BE2C (cell line): ENCODE measurements at regions not wholly inside any gene's neighbourhood (a gene's known extent, or its start where the extent isn't known, plus 50 kb on each side); places are given as distances from the start of the nearest gene placed in this dataset.
A peak's percentile ranks its signal among the peaks of the same experiment; 100 is the strongest.

Source experiments
- DNase-seq: peaks from one replicate; pipeline ENCODE4 v3.0.0-alpha.2; 2020
- H3K27me3 ChIP-seq: fragments of 250-450 bp; sonication (Bioruptor Pico); 2 replicates; pipeline ENCODE4 v1.5.1; 2020; ENCODE audit warnings: mild to moderate bottlenecking
- H3K36me3 ChIP-seq: fragments of 250-450 bp; sonication (Bioruptor Pico); 2 replicates; pipeline ENCODE4 v1.5.1; 2020; ENCODE audit warnings: mild to moderate bottlenecking
- H3K4me1 ChIP-seq: fragments of 250-450 bp; sonication (Bioruptor Pico); 2 replicates; pipeline ENCODE4 v1.5.1; 2020
- H3K4me3 ChIP-seq: 2 replicates; pipeline ENCODE4 v1.5.1; 2011; ENCODE audit warnings: low read depth, low read length
- H3K9me3 ChIP-seq: fragments of 250-450 bp; sonication (Bioruptor Pico); 2 replicates; pipeline ENCODE4 v1.5.1; 2020
- TF ChIP-seq, protein P1 (sequence below): IDR thresholded peaks from 2 replicates; pipeline ENCODE4 v1.5.1; 2012; ENCODE audit warnings: mild to moderate bottlenecking, low read depth, low read length

GRCh38 chr1:222074317-222074716, 332.4 kb upstream of the DUSP10 start:
- Histone ChIP-seq H3K36me3 (no peaks in the 10 kb centered on the region), H3K4me3 (no peak overlapping the region)

DNA sequence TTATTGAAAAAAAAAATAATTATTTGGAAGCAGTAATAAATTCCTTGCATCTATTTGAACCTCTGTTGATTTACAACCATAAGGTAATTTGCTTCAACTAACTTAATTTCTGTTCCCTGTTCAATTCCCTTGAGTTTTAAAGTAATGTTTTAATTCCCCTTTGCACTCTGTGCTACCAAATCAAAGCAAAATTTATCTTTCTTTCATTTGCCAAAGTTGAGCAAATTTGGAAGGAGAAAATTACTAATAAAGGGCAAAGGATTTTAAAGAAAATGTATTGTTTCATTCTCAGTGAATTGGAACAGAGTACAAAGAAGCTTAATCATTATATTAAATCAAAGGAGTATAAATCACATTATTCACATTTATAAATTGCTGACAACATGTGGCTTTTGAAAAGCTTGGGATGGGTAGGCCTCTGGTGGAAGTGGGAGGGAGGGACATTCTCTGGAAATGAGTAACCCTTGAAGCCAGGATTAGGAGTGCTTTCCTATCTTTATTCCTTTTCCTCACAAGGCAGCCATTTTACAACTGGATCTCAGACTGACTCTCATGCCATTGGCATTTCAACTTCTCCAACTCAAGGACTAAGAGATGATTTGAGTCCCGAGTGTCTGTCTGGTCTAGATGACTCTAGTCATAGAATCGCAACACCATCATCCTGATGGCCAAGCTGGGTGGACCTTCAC, 331.6 kb upstream of the DUSP10 start:
- TF ChIP-seq, protein P1, sequence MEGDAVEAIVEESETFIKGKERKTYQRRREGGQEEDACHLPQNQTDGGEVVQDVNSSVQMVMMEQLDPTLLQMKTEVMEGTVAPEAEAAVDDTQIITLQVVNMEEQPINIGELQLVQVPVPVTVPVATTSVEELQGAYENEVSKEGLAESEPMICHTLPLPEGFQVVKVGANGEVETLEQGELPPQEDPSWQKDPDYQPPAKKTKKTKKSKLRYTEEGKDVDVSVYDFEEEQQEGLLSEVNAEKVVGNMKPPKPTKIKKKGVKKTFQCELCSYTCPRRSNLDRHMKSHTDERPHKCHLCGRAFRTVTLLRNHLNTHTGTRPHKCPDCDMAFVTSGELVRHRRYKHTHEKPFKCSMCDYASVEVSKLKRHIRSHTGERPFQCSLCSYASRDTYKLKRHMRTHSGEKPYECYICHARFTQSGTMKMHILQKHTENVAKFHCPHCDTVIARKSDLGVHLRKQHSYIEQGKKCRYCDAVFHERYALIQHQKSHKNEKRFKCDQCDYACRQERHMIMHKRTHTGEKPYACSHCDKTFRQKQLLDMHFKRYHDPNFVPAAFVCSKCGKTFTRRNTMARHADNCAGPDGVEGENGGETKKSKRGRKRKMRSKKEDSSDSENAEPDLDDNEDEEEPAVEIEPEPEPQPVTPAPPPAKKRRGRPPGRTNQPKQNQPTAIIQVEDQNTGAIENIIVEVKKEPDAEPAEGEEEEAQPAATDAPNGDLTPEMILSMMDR = peak; percentile 6; the same call in 1 of the 2 replicates
- DNase-seq = peak; percentile 20
- Histone ChIP-seq H3K4me1 (peaks cover 14% of the 10 kb centered on the region), H3K4me3 (no peak overlapping the region), H3K36me3 (no peaks in the 10 kb centered on the region), H3K27me3 (no peaks in the 10 kb centered on the region), H3K9me3 (no peaks in the 10 kb centered on the region)

More at GRCh38 chr1:222074317-222074716, 332.4 kb upstream of the DUSP10 start:
- Histone ChIP-seq H3K9me3 (no peaks in the 10 kb centered on the region), H3K27me3 (no peaks in the 10 kb centered on the region), H3K4me1 (peaks cover 14% of the 10 kb centered on the region)
- DNase-seq = no peak
- TF ChIP-seq, protein P1 = no peak

GRCh38 chr1:222071387-222071786, 329.5 kb upstream of the DUSP10 start:
- no peaks in the 10 kb centered on the region for H3K36me3 ChIP-seq
- H3K27me3 ChIP-seq = no peaks in the 10 kb centered on the region
- TF ChIP-seq, protein P1 = no peak
- peaks cover 14% of the 10 kb centered on the region for H3K4me1 ChIP-seq
- H3K4me3 ChIP-seq = no peak overlapping the region
- no peaks in the 10 kb centered on the region for H3K9me3 ChIP-seq
- DNase-seq = no peak

GRCh38 chr1:222068937-222069336, 327.0 kb upstream of the DUSP10 start:
- TF ChIP-seq, protein P1 = no peak
- Histone ChIP-seq H3K36me3 (no peaks in the 10 kb centered on the region), H3K4me3 (no peak overlapping the region), H3K27me3 (no peaks in the 10 kb centered on the region), H3K9me3 (peaks cover 10% of the 10 kb centered on the region), H3K4me1 (peaks cover 13% of the 10 kb centered on the region)
- no peak for DNase-seq

DNA sequence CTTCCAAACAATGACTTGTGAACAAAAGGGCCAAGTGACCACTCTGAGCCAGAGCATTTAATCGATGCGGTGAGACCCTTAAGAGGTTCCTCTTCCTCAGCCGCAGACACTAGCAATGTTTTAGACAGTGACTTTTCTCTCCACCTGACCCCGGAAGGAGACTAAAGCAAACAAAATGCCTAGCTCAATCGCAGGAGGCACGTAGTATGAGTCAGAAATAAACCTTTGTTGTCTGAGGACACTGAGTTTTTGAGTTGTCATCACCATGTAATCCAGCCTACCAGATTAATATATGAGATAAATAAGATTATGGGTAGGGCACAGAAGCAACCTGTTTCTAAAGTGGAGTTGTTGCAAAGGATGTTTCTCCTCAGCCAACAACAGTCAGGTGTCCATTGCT, 326.2 kb upstream of the DUSP10 start:
- DNase-seq = no peak
- no peaks in the 10 kb centered on the region for H3K36me3 ChIP-seq
- TF ChIP-seq, protein P1 = no peak
- peaks cover 14% of the 10 kb centered on the region for H3K9me3 ChIP-seq
- no peak overlapping the region for H3K4me3 ChIP-seq
- no peaks in the 10 kb centered on the region for H3K27me3 ChIP-seq
- H3K4me1 ChIP-seq = peaks cover 9% of the 10 kb centered on the region; the same call in 1 of the 2 replicates

DNA sequence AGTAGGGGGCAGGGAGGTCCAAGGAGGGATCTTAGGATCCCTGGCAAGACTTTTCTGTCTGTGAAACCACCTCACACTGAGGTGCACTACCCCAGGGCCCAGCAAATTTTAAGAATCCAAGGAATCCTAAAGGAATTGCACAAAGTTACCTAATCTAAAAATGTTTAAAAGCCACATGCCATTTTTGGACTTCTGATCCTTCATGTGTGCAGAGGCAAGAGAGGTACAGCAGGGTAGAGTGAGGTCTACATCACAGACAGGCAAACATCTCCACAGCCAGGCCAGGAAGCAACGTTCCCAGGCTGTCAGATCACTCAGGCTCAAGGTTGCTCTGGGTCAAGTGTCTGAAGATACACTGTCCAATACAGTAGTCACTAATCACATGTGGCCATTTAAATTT, 324.6 kb upstream of the DUSP10 start:
- Histone ChIP-seq H3K9me3 (peaks cover 14% of the 10 kb centered on the region), H3K27me3 (no peaks in the 10 kb centered on the region), H3K4me3 (no peak overlapping the region), H3K4me1 (0 out of 2 replicates have a peak, but pooled peaks cover 2% of the 10 kb centered on the region), H3K36me3 (no peaks in the 10 kb centered on the region)
- DNase-seq = no peak
- TF ChIP-seq, protein P1 = no peak
